Upper lobe of left lung (tissue), 6 donors: ENCODE measurements at regions not wholly inside any gene's neighbourhood (a gene's known extent, or its start where the extent isn't known, plus 50 kb on each side); places are given as distances from the start of the nearest gene placed in this dataset.

Source experiments
- ATAC-seq, 2 donors: fragments of 200-7000 bp; cut with Tn5 transposase; one replicate each; pipeline ENCODE4 v1.9.1; 2022; ENCODE audit warnings: mild to moderate bottlenecking in 2 of 2, moderate library complexity in 2 of 2; ENCODE audit not compliant: low FRiP score in 2 of 2
- DNase-seq, 2 donors: peaks; one replicate each; pipeline ENCODE4 v3.0.0-alpha.2; 2019 to 2020
- H3K27ac ChIP-seq, 4 donors: fragments of 200-600 bp; sonication (generic); one replicate each; pipeline ENCODE4 v1.5.1; 2016 to 2019
- H3K27me3 ChIP-seq, 4 donors: fragments of 200-600 bp; sonication (generic); one replicate each; pipeline ENCODE4 v1.5.1; 2017 to 2019
- H3K36me3 ChIP-seq, 4 donors: fragments of 200-600 bp; sonication (generic); one replicate each; pipeline ENCODE4 v1.5.1; 2016 to 2019
- H3K4me1 ChIP-seq, 4 donors: fragments of 200-600 bp; sonication (generic); one replicate each; pipeline ENCODE4 v1.5.1; 2018 to 2019
- H3K4me3 ChIP-seq, 4 donors: fragments of 200-600 bp; sonication (generic); one replicate each; pipeline ENCODE4 v1.5.1; 2017 to 2019; ENCODE audit warnings: mild to moderate bottlenecking in 2 of 4, moderate library complexity in 1 of 4
- H3K9me3 ChIP-seq, 4 donors: fragments of 200-600 bp; sonication (generic); one replicate each; pipeline ENCODE4 v1.5.1; 2018 to 2019
- CTCF ChIP-seq, 6 experiments: fragments of 450-650 bp in 4 of 6; fragments of 200-600 bp in 2 of 6; sonication (generic) in 2 of 6; IDR thresholded peaks; one replicate each; pipeline ENCODE4 v1.5.1; 2016 to 2019; ENCODE audit warnings: antibody characterized with exemption in 6 of 6
- EP300 ChIP-seq, 4 donors: sonication (generic); formaldehyde crosslinking; IDR thresholded peaks; one replicate each; pipeline ENCODE4 v1.5.1; 2017; ENCODE audit warnings: antibody characterized with exemption in 4 of 4, control low read depth in 2 of 4
- POLR2A ChIP-seq, 4 donors: fragments of 450-650 bp; IDR thresholded peaks; one replicate each; pipeline ENCODE4 v1.5.1; 2016 to 2017; ENCODE audit warnings: antibody characterized with exemption in 4 of 4, mild to moderate bottlenecking in 2 of 4
- POLR2AphosphoS5 ChIP-seq, 2 donors: sonication (generic); formaldehyde crosslinking; IDR thresholded peaks; one replicate each; pipeline ENCODE4 v1.5.1; 2017; ENCODE audit warnings: antibody characterized with exemption in 2 of 2
- WGBS, 2 donors: methylation state at CpG; one replicate each; pipeline ENCODE4 v1.1.5; 2017 to 2018; 5-methylcytosine and 5-hydroxymethylcytosine counted together
- donor health status: DM: no; HTN: no; CAD: no; lungs with moderate emphysema.
- donor health status: DM: no; HTN: yes; CAD: no; lungs with severe emphysema.

GRCh38 chr1:219825355-219825754 is 103.0 kb downstream of the SLC30A10 start:
- H3K9me3 ChIP-seq = no peaks in the 10 kb centered on the region
- no peaks in the 10 kb centered on the region for H3K27me3 ChIP-seq
- no peaks in the 10 kb centered on the region for H3K4me1 ChIP-seq
- 95 to 97% methylated on average over 2 of the region's 2 CpGs for WGBS, 2 donors
- no peak overlapping the region for H3K4me3 ChIP-seq
- H3K36me3 ChIP-seq = no peaks in the 10 kb centered on the region
- ATAC-seq (no peak), DNase-seq (no peak)
- no peak overlapping the region for H3K27ac ChIP-seq
- TF ChIP-seq POLR2A (IDR thresholded peaks at IDR 0.05) (no peak), CTCF (IDR thresholded peaks at IDR 0.05) (no peak), POLR2AphosphoS5 (IDR thresholded peaks at IDR 0.05) (no peak), EP300 (IDR thresholded peaks at IDR 0.05) (no peak)

GRCh38 chr1:219824338-219824737 is 104.0 kb downstream of the SLC30A10 start:
- no peak for ATAC-seq
- 88 to 89% methylated on average over 2 of the region's 2 CpGs for WGBS, 2 donors

GRCh38 chr1:219820551-219820950 is 107.8 kb downstream of the SLC30A10 start:
- WGBS, 2 donors = 82 to 87% methylated on average over 2 of the region's 2 CpGs
- TF ChIP-seq EP300 (IDR thresholded peaks at IDR 0.05) (no peak), POLR2A (IDR thresholded peaks at IDR 0.05) (no peak), CTCF (IDR thresholded peaks at IDR 0.05) (no peak), POLR2AphosphoS5 (IDR thresholded peaks at IDR 0.05) (no peak)

More at GRCh38 chr1:219824338-219824737, 104.0 kb downstream of the SLC30A10 start:
- Histone ChIP-seq H3K27me3 (no peaks in the 10 kb centered on the region), H3K9me3 (no peaks in the 10 kb centered on the region), H3K27ac (no peak overlapping the region), H3K36me3 (no peaks in the 10 kb centered on the region), H3K4me1 (no peaks in the 10 kb centered on the region), H3K4me3 (no peak overlapping the region)
- DNase-seq = no peak
- TF ChIP-seq POLR2AphosphoS5 (IDR thresholded peaks at IDR 0.05) (no peak), POLR2A (IDR thresholded peaks at IDR 0.05) (no peak), CTCF (IDR thresholded peaks at IDR 0.05) (no peak), EP300 (IDR thresholded peaks at IDR 0.05) (no peak)

GRCh38 chr1:219817914-219818313 is 110.4 kb downstream of the SLC30A10 start:
- DNase-seq (no peak), ATAC-seq (no peak)
- Histone ChIP-seq H3K4me1 (peaks cover 0 to 4% (median 1%) of the 10 kb centered on the region in 4 donors), H3K27ac (no peak overlapping the region), H3K36me3 (no peaks in the 10 kb centered on the region), H3K27me3 (no peaks in the 10 kb centered on the region), H3K4me3 (no peak overlapping the region), H3K9me3 (no peaks in the 10 kb centered on the region)
- TF ChIP-seq POLR2A (IDR thresholded peaks at IDR 0.05) (no peak), POLR2AphosphoS5 (IDR thresholded peaks at IDR 0.05) (no peak), EP300 (IDR thresholded peaks at IDR 0.05) (no peak), CTCF (IDR thresholded peaks at IDR 0.05) (no peak)
- WGBS, 2 donors = 65 to 76% methylated on average over 2 of the region's 2 CpGs

More at GRCh38 chr1:219820551-219820950, 107.8 kb downstream of the SLC30A10 start:
- no peak overlapping the region for H3K4me3 ChIP-seq
- H3K27me3 ChIP-seq = no peaks in the 10 kb centered on the region
- DNase-seq (no peak), ATAC-seq (no peak)
- H3K27ac ChIP-seq = no peak overlapping the region
- H3K36me3 ChIP-seq = no peaks in the 10 kb centered on the region
- no peaks in the 10 kb centered on the region for H3K9me3 ChIP-seq
- no peaks in the 10 kb centered on the region for H3K4me1 ChIP-seq

GRCh38 chr1:219813294-219813693 is 115.1 kb downstream of the SLC30A10 start:
- 54 to 56% methylated on average over 1 of the region's 1 CpG for WGBS, 2 donors
- no peak for DNase-seq
- Histone ChIP-seq H3K9me3 (no peaks in the 10 kb centered on the region), H3K36me3 (no peaks in the 10 kb centered on the region), H3K4me3 (no peak overlapping the region), H3K27ac (no peak overlapping the region), H3K4me1 (peaks cover 0 to 12% (median 2%) of the 10 kb centered on the region in 4 donors), H3K27me3 (no peaks in the 10 kb centered on the region)
- TF ChIP-seq EP300 (IDR thresholded peaks at IDR 0.05) = no peak
- no peak for TF ChIP-seq POLR2AphosphoS5 (IDR thresholded peaks at IDR 0.05)
- no peak for TF ChIP-seq POLR2A (IDR thresholded peaks at IDR 0.05)
- ATAC-seq = no peak
